ENCODE measurements at regions not wholly inside any gene's neighbourhood (a gene's known extent, or its start where the extent isn't known, plus 50 kb on each side); places are given as distances from the start of the nearest gene placed in this dataset.

DNA sequence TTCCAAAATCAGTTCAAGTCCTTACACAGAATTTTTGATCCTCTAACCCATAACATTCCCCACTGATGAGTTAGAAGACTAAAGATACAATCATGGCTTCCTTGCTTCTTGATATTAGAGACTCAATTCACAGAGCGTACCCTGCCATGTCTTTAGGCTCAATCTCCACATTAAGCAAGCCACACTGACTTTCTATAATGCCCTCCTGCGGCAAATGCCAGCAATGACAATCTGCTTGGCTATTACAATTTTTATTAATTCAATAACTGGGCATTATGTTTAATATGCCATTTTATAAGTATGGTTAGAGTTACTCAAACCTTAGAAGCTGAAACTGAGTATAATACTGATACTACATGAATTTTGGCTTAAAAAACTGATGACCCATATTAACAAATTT, 479.7 kb upstream of the NR2F2 start:
- Mint-ChIP-seq H3K36me3 (ENCODE audit: low read depth) (no peaks in the 10 kb centered on the region), H3K9me3 (no peaks in the 10 kb centered on the region), H3K27ac (no peak overlapping the region), H3K4me3 (no peak overlapping the region), H3K4me1 (no peaks in the 10 kb centered on the region), H3K27me3 (no peaks in the 10 kb centered on the region)
- ATAC-seq (no peak), DNase-seq (no peak)

- H3K36me3 Mint-ChIP-seq (ENCODE audit: low read depth) = no peaks in the 10 kb centered on the region
- H3K9me3 Mint-ChIP-seq = no peaks in the 10 kb centered on the region
- no peaks in the 10 kb centered on the region for H3K4me1 Mint-ChIP-seq
- no peak for ATAC-seq
- H3K27ac Mint-ChIP-seq = no peak overlapping the region
- no peak for DNase-seq
- no peaks in the 10 kb centered on the region for H3K27me3 Mint-ChIP-seq
- H3K4me3 Mint-ChIP-seq = no peak overlapping the region
Measured at GRCh38 chr15:95853350-95853749, 477.1 kb upstream of the NR2F2 start.

GRCh38 chr15:95857124-95857757, 473.3 kb upstream of the NR2F2 start:
- no peak for ATAC-seq
- Mint-ChIP-seq H3K36me3 (ENCODE audit: low read depth) (no peaks in the 10 kb centered on the region), H3K27me3 (no peaks in the 10 kb centered on the region), H3K4me1 (no peaks in the 10 kb centered on the region), H3K27ac (no peak overlapping the region), H3K4me3 (no peak overlapping the region), H3K9me3 (no peaks in the 10 kb centered on the region)
- no peak for DNase-seq

DNA sequence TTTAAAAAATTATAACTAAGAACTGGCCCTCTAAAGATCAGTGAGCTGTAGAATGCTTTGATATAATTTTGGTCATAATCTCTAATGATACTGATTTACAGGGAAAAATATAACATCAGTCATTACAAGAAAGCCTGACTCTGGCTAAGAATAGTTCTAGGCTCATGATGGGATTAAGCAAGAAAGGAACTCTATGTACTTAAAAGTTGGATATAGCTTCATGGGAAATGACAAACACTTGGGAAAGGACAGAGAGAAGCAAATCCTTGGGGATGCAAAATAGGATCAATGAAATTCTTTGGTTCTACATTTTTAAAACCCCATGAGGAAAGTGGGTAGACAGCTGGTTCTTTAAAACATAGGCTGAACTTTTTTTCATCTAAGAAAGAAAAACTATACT, 472.7 kb upstream of the NR2F2 start:
- Mint-ChIP-seq H3K4me1 (no peaks in the 10 kb centered on the region), H3K4me3 (no peak overlapping the region), H3K9me3 (no peaks in the 10 kb centered on the region), H3K36me3 (ENCODE audit: low read depth) (no peaks in the 10 kb centered on the region), H3K27ac (no peak overlapping the region), H3K27me3 (no peaks in the 10 kb centered on the region)
- DNase-seq (no peak), ATAC-seq (no peak)

- no peaks in the 10 kb centered on the region for H3K36me3 Mint-ChIP-seq (ENCODE audit: low read depth)
- H3K4me3 Mint-ChIP-seq = no peak overlapping the region
- peaks cover 3% of the 10 kb centered on the region for H3K27me3 Mint-ChIP-seq
- ATAC-seq (no peak), DNase-seq (no peak)
- H3K27ac Mint-ChIP-seq = no peak overlapping the region
- peaks cover 1% of the 10 kb centered on the region for H3K4me1 Mint-ChIP-seq
- H3K9me3 Mint-ChIP-seq = no peaks in the 10 kb centered on the region
Measured at GRCh38 chr15:95860406-95860805, 470.1 kb upstream of the NR2F2 start.

DNA sequence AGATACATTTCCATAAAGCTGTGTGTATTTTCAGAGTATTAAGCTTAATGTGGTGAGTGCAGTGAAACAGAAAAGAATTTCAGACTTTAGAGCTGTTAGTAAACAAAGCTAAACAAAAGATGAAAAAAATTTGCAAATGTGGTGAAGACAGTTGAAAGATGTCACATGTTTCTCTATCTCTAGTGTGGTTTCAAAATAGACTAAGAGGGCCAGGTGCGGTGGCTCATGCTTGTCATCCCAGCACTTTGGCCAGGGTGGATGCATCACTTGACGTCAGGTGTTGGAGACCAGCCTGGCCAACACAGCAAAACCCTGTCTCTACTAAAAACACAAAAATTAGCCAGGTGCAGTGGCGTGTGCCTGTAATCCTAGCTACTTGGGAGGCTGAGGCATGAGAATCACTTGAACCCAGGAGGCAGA, 466.0 kb upstream of the NR2F2 start:
- peaks cover 5% of the 10 kb centered on the region for H3K4me1 Mint-ChIP-seq
- H3K4me3 Mint-ChIP-seq = no peak overlapping the region
- DNase-seq = no peak
- no peak overlapping the region for H3K27ac Mint-ChIP-seq
- ATAC-seq = no peak
- no peaks in the 10 kb centered on the region for H3K36me3 Mint-ChIP-seq (ENCODE audit: low read depth)
- H3K27me3 Mint-ChIP-seq = peaks cover 3% of the 10 kb centered on the region
- H3K9me3 Mint-ChIP-seq = no peaks in the 10 kb centered on the region

DNA sequence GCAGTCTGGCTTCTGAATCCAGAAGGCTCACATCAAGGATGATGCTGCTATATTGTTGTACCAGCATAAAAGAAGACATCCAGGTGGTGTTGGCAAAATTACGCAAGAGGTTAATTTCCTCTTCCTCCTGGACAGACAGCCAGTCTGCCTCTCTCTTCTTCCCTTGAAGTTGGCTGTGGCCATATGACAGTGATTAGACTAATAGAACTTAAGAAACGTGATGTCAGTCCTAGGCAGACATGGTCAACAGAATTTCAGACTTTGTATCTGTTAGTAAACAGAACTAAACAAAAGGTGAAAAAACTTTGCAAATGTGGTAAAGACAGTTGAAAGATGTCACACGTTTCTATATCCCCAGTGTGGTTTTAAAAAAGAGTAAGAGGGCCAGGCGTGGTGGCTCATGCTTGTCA, 465.2 kb upstream of the NR2F2 start:
- Mint-ChIP-seq H3K4me3 (no peak overlapping the region), H3K27ac (no peak overlapping the region), H3K9me3 (no peaks in the 10 kb centered on the region), H3K4me1 (peaks cover 13% of the 10 kb centered on the region), H3K27me3 (peaks cover 3% of the 10 kb centered on the region), H3K36me3 (ENCODE audit: low read depth) (no peaks in the 10 kb centered on the region)
- no peak for ATAC-seq
- DNase-seq = no peak

GRCh38 chr15:95866711-95867440, 463.6 kb upstream of the NR2F2 start:
- Mint-ChIP-seq H3K27me3 (peaks cover 3% of the 10 kb centered on the region), H3K4me3 (no peak overlapping the region)
- DNase-seq = no peak

DNA sequence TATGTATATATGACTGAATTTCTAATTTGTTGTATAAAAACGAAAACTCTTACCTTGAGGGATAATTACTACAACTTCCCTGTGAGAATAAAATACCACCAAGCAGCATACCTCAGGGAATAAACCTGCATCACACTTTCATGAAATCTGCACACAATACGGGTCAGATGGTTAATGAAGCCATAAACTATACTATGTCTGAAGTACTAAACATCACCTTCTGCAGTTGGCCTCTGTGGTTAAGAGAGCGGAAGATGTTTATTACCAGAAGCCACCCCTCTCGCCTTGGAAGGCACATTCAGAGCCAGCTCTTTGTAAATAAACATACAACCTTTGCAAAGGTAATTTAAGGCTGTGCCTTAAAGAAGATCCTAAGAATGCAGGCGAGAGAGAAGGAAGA, 462.1 kb upstream of the NR2F2 start:
- H3K36me3 Mint-ChIP-seq (ENCODE audit: low read depth) = no peaks in the 10 kb centered on the region
- H3K4me3 Mint-ChIP-seq = no peak overlapping the region
- peaks cover 13% of the 10 kb centered on the region for H3K4me1 Mint-ChIP-seq
- H3K27ac Mint-ChIP-seq = no peak overlapping the region
- peaks cover 3% of the 10 kb centered on the region for H3K27me3 Mint-ChIP-seq
- no peak for DNase-seq
- no peaks in the 10 kb centered on the region for H3K9me3 Mint-ChIP-seq
- no peak for ATAC-seq

More at GRCh38 chr15:95866711-95867440, 463.6 kb upstream of the NR2F2 start:
- ATAC-seq = no peak
- Mint-ChIP-seq H3K27ac (no peak overlapping the region), H3K36me3 (ENCODE audit: low read depth) (no peaks in the 10 kb centered on the region), H3K4me1 (peaks cover 13% of the 10 kb centered on the region), H3K9me3 (no peaks in the 10 kb centered on the region)

- no peaks in the 10 kb centered on the region for H3K9me3 Mint-ChIP-seq
- peaks cover 13% of the 10 kb centered on the region for H3K4me1 Mint-ChIP-seq
- no peak for ATAC-seq
- H3K27me3 Mint-ChIP-seq = peaks cover 3% of the 10 kb centered on the region
- no peak overlapping the region for H3K4me3 Mint-ChIP-seq
- H3K27ac Mint-ChIP-seq = no peak overlapping the region
- no peaks in the 10 kb centered on the region for H3K36me3 Mint-ChIP-seq (ENCODE audit: low read depth)
- DNase-seq = no peak
Measured at GRCh38 chr15:95868970-95869369, 461.5 kb upstream of the NR2F2 start.

GRCh38 chr15:95869920-95870319, 460.6 kb upstream of the NR2F2 start:
- ATAC-seq (no peak), DNase-seq (no peak)
- Mint-ChIP-seq H3K27me3 (no peaks in the 10 kb centered on the region), H3K36me3 (ENCODE audit: low read depth) (no peaks in the 10 kb centered on the region), H3K4me1 (peaks cover 14% of the 10 kb centered on the region), H3K4me3 (no peak overlapping the region), H3K27ac (no peak overlapping the region), H3K9me3 (no peaks in the 10 kb centered on the region)

DNA sequence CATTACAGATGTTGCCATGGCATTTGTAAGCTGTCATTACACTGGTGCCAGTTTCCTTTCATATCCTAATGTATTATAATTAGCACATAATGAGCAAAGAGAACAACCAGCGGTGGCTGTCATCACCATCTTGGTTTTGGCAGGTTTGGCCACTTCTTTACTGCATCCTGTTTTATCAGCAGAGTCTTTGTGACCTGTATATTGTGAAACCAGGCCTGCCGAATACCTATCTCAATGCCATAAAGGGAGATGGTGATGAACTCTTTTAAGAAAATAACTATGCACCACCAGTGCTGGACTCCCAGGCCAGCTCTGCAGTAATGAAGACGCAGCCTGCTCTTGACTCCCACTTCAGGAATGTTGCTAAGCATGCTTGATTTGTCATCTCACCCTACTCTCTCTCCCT, 458.1 kb upstream of the NR2F2 start:
- no peak overlapping the region for H3K4me3 Mint-ChIP-seq
- no peaks in the 10 kb centered on the region for H3K27me3 Mint-ChIP-seq
- no peak overlapping the region for H3K27ac Mint-ChIP-seq
- H3K36me3 Mint-ChIP-seq (ENCODE audit: low read depth) = no peaks in the 10 kb centered on the region
- H3K9me3 Mint-ChIP-seq = no peaks in the 10 kb centered on the region
- ATAC-seq (no peak), DNase-seq (no peak)
- H3K4me1 Mint-ChIP-seq = peaks cover 22% of the 10 kb centered on the region

GRCh38 chr15:95874637-95875036, 455.9 kb upstream of the NR2F2 start:
- ATAC-seq = no peak
- Mint-ChIP-seq H3K9me3 (no peaks in the 10 kb centered on the region), H3K4me1 (peaks cover 23% of the 10 kb centered on the region), H3K27ac (no peak overlapping the region), H3K36me3 (ENCODE audit: low read depth) (no peaks in the 10 kb centered on the region), H3K27me3 (no peaks in the 10 kb centered on the region), H3K4me3 (no peak overlapping the region)
- no peak for DNase-seq

DNA sequence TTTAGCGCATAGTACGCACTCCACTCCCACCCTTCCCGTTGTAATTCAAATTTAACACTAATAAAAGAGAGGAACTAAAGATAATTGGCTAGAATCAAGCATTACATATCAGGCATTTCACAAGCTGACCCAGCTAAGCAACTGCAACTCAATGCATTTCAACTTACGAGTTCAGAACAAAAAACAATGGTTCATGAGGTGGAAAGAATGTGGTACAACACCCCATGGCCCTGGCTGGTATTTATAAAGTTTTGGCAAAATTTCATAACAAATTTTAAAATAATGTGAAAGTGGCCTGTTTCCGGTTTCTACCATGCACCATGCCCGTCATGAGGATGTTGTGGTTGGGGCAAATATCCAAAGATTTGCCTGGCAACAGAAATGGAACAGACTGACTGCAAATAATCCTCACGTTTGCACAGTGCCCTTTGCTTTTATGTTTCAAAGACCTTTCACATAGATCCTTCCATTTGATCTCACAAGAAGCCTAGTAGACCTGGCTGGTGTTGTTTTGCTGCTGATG, 455.3 kb upstream of the NR2F2 start:
- Mint-ChIP-seq H3K36me3 (ENCODE audit: low read depth) (no peaks in the 10 kb centered on the region), H3K27me3 (no peaks in the 10 kb centered on the region), H3K4me3 (no peak overlapping the region), H3K4me1 (peaks cover 23% of the 10 kb centered on the region), H3K9me3 (no peaks in the 10 kb centered on the region), H3K27ac (no peak overlapping the region)
- ATAC-seq (no peak), DNase-seq (no peak)

- DNase-seq = no peak
- no peaks in the 10 kb centered on the region for H3K27me3 Mint-ChIP-seq
- H3K9me3 Mint-ChIP-seq = no peaks in the 10 kb centered on the region
- no peak for ATAC-seq
- peak overlapping the region; percentile 70 for H3K4me3 Mint-ChIP-seq
- no peak overlapping the region for H3K27ac Mint-ChIP-seq
- H3K4me1 Mint-ChIP-seq = peaks cover 24% of the 10 kb centered on the region
- no peaks in the 10 kb centered on the region for H3K36me3 Mint-ChIP-seq (ENCODE audit: low read depth)
Measured at GRCh38 chr15:95880031-95880570, 450.4 kb upstream of the NR2F2 start.

Measured in activated naive CD8-positive, alpha-beta T cell treated with anti-CD3 and anti-CD28 coated beads, Interleukin-2, amount 50 U/mL, for 24 hours (primary cell).